Neural progenitor cell (in vitro differentiated cells): ENCODE measurements at regions not wholly inside any gene's neighbourhood (a gene's known extent, or its start where the extent isn't known, plus 50 kb on each side); places are given as distances from the start of the nearest gene placed in this dataset.

Experiments
- DNase-seq: peaks from one replicate; pipeline ENCODE4 v3.0.0-alpha.2; 2016; ENCODE audit warnings: low spot score
- H2AFZ ChIP-seq: fragments of 200-600 bp; sonication (generic); replicated peaks from 2 replicates; pipeline ENCODE4 v1.6.1; 2016; ENCODE audit warnings: antibody characterized with exemption
- H3F3A ChIP-seq: fragments of 200-600 bp; sonication (generic); 2 replicates; pipeline ENCODE4 v1.6.1; 2016; ENCODE audit warnings: antibody characterized with exemption, low read depth
- H3K27ac ChIP-seq: fragments of 200-600 bp; sonication (generic); 2 replicates; pipeline ENCODE4 v1.5.1; 2016; ENCODE audit warnings: mild to moderate bottlenecking
- H3K27me3 ChIP-seq: fragments of 200-600 bp; sonication (generic); 2 replicates; pipeline ENCODE4 v1.6.1; 2016; ENCODE audit warnings: mild to moderate bottlenecking, moderate library complexity
- H3K36me3 ChIP-seq: fragments of 200-600 bp; sonication (generic); 2 replicates; pipeline ENCODE4 v1.5.1; 2016
- H3K4me1 ChIP-seq: fragments of 200-600 bp; sonication (generic); 2 replicates; pipeline ENCODE4 v1.6.1; 2016; ENCODE audit warnings: mixed run types
- H3K4me2 ChIP-seq: fragments of 200-600 bp; sonication (generic); 2 replicates; pipeline ENCODE4 v1.6.1; 2016
- H3K4me3 ChIP-seq: fragments of 200-600 bp; sonication (generic); 2 replicates; pipeline ENCODE4 v1.5.1; 2016
- H3K79me2 ChIP-seq: fragments of 200-600 bp; sonication (generic); 2 replicates; pipeline ENCODE4 v1.6.1; 2016; ENCODE audit warnings: low read depth
- H3K9ac ChIP-seq: fragments of 200-600 bp; sonication (generic); 2 replicates; pipeline ENCODE4 v1.6.1; 2016
- H3K9me3 ChIP-seq: fragments of 200-600 bp; sonication (generic); 2 replicates; pipeline ENCODE4 v1.5.1; 2016; ENCODE audit warnings: low read depth
- H4K20me1 ChIP-seq: fragments of 200-600 bp; sonication (generic); 2 replicates; pipeline ENCODE4 v1.6.1; 2016; ENCODE audit warnings: low read depth
- H3K27ac Mint-ChIP-seq: 3 replicates; pipeline ENCODE4 v1.8.0; 2021; ENCODE audit warnings: mixed read lengths
- H3K27me3 Mint-ChIP-seq: 2 replicates; pipeline ENCODE4 v1.8.0; 2022; ENCODE audit warnings: low read depth, mild to moderate bottlenecking, inconsistent platforms, moderate library complexity, mixed read lengths; ENCODE audit not compliant: insufficient read depth
- H3K36me3 Mint-ChIP-seq: 3 replicates; pipeline ENCODE4 v1.8.0; 2021; ENCODE audit warnings: mixed read lengths
- H3K4me1 Mint-ChIP-seq: 3 replicates; pipeline ENCODE4 v1.8.0; 2021; ENCODE audit warnings: mixed read lengths
- H3K4me3 Mint-ChIP-seq: 3 replicates; pipeline ENCODE4 v1.8.0; 2021; ENCODE audit warnings: mild to moderate bottlenecking, moderate library complexity, mixed read lengths
- H3K9me3 Mint-ChIP-seq: 3 replicates; pipeline ENCODE4 v1.8.0; 2020; ENCODE audit warnings: mixed read lengths
- CTCF ChIP-seq: fragments of 200-600 bp; sonication (generic); IDR thresholded peaks from 2 replicates; pipeline ENCODE4 v1.5.1; 2017; ENCODE audit warnings: antibody characterized with exemption, mild to moderate bottlenecking
- EZH2 ChIP-seq: fragments of 200-600 bp; sonication (generic); IDR thresholded peaks from 2 replicates; pipeline ENCODE4 v1.6.1; 2017; ENCODE audit warnings: antibody characterized with exemption, mild to moderate bottlenecking, moderate library complexity
- EZH2phosphoT487 ChIP-seq: fragments of 200-600 bp; sonication (generic); IDR thresholded peaks from 2 replicates; pipeline ENCODE4 v1.6.1; 2017; ENCODE audit warnings: antibody characterized with exemption

GRCh38 chr7:93817004-93817403 is 73.5 kb downstream of the TFPI2 start:
- peak; percentile 79 for DNase-seq
- Histone ChIP-seq H3K79me2 (no peaks in the 10 kb centered on the region), H3K9ac (no peak overlapping the region), H3K4me1 (peaks cover 28% of the 10 kb centered on the region), H3K27ac (peak overlapping the region; percentile 81), H3K27me3 (no peaks in the 10 kb centered on the region), H3K9me3 (no peaks in the 10 kb centered on the region), H2AFZ (peak overlapping the region; percentile 23), H3K36me3 (no peaks in the 10 kb centered on the region), H3K4me3 (peak overlapping the region; percentile 26), H3K4me2 (peak overlapping the region; percentile 71), H4K20me1 (no peaks in the 10 kb centered on the region), H3F3A (peaks cover 22% of the 10 kb centered on the region)
- Mint-ChIP-seq H3K27ac (peak overlapping the region; percentile 79), H3K27me3 (peaks cover 7% of the 10 kb centered on the region), H3K4me3 (no peak overlapping the region), H3K4me1 (peaks cover 24% of the 10 kb centered on the region), H3K36me3 (no peaks in the 10 kb centered on the region), H3K9me3 (no peaks in the 10 kb centered on the region)
- TF ChIP-seq EZH2 (no peak), CTCF (no peak), EZH2phosphoT487 (no peak)

- Histone ChIP-seq H4K20me1 (no peaks in the 10 kb centered on the region), H3F3A (peaks cover 22% of the 10 kb centered on the region), H3K9me3 (no peaks in the 10 kb centered on the region), H3K4me3 (no peak overlapping the region), H3K4me1 (peaks cover 33% of the 10 kb centered on the region), H3K27ac (no peak overlapping the region), H2AFZ (no peak overlapping the region), H3K9ac (no peak overlapping the region), H3K79me2 (no peaks in the 10 kb centered on the region), H3K27me3 (no peaks in the 10 kb centered on the region), H3K4me2 (no peak overlapping the region), H3K36me3 (no peaks in the 10 kb centered on the region)
- peaks cover 24% of the 10 kb centered on the region for H3K4me1 Mint-ChIP-seq
- no peak overlapping the region for H3K4me3 Mint-ChIP-seq
- H3K36me3 Mint-ChIP-seq: no peaks in the 10 kb centered on the region
- H3K27me3 Mint-ChIP-seq: no peaks in the 10 kb centered on the region
- TF ChIP-seq EZH2phosphoT487: no peak
- no peak for TF ChIP-seq CTCF
- TF ChIP-seq EZH2: no peak
- H3K27ac Mint-ChIP-seq: no peak overlapping the region
- H3K9me3 Mint-ChIP-seq: no peaks in the 10 kb centered on the region
- DNase-seq: no peak
Measured at GRCh38 chr7:93813514-93813913, 77.0 kb downstream of the TFPI2 start.

- peaks cover 21% of the 10 kb centered on the region for H3K4me1 ChIP-seq
- Mint-ChIP-seq H3K4me3 (no peak overlapping the region), H3K36me3 (no peaks in the 10 kb centered on the region), H3K27ac (no peak overlapping the region), H3K27me3 (no peaks in the 10 kb centered on the region), H3K9me3 (peaks cover 3% of the 10 kb centered on the region), H3K4me1 (peaks cover 12% of the 10 kb centered on the region)
- TF ChIP-seq EZH2: no peak
- no peak for TF ChIP-seq CTCF
- TF ChIP-seq EZH2phosphoT487: no peak
- H3K79me2 ChIP-seq: no peaks in the 10 kb centered on the region
- H3K4me2 ChIP-seq: no peak overlapping the region
- H3K9me3 ChIP-seq: no peaks in the 10 kb centered on the region
- H2AFZ ChIP-seq: no peak overlapping the region
- no peak overlapping the region for H3K4me3 ChIP-seq
- no peak overlapping the region for H3K27ac ChIP-seq
- H3K9ac ChIP-seq: no peak overlapping the region
- H3F3A ChIP-seq: peaks cover 13% of the 10 kb centered on the region
- no peaks in the 10 kb centered on the region for H4K20me1 ChIP-seq
- DNase-seq: no peak
- H3K36me3 ChIP-seq: no peaks in the 10 kb centered on the region
- no peaks in the 10 kb centered on the region for H3K27me3 ChIP-seq
Measured at GRCh38 chr7:93812061-93812460, 78.5 kb downstream of the TFPI2 start.
